ENCODE measurements at regions not wholly inside any gene's neighbourhood (a gene's known extent, or its start where the extent isn't known, plus 50 kb on each side); places are given as distances from the start of the nearest gene placed in this dataset.
"Not testable (repeated sequence)": the region's sequence is repeated elsewhere in the genome, so short reads cannot be mapped to it uniquely, and the experiment has no call there.

DNA sequence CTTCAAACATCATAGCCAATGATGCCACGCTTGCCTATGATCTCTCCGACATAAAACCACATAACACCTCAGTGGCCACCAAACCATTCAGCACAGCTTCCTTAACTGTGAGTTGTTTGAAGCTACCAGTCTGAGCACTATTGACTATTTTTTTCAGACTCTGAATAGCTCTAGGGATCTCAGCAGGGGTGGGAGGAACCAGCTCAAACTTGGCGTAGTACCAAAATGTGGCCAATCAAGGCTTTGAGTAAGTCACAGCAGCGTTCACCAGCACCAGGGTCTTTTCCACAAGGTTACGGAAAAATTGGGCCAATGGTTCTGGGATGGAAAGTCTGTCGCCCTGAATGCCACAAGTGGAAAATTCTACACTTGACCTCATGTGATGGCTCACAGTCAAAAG lies 70.6 kb downstream of the SMPDL3A start:
- no peak for DNase-seq (ENCODE audit: low read depth in 2 of 2)

DNA sequence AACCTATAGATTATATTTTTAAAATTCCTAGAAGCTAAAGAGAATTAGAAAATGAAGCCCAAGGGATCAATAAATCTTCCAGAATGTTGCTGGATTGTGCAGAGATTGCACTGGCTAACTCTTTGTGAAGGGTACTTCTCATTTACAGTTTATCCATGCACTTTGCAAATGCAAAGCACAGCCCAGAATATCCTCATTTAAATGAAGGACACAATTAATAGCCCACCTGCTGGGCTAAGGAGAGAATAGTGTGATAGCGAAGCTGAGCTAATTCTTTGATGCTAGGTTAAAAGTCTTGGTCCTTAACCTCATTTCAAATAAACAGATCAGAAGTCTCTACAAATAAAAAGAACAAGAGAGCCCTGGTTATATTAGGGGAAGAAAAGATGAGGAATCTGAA lies 72.5 kb downstream of the SMPDL3A start:
- no peak for DNase-seq (ENCODE audit: low read depth in 2 of 2)

DNA sequence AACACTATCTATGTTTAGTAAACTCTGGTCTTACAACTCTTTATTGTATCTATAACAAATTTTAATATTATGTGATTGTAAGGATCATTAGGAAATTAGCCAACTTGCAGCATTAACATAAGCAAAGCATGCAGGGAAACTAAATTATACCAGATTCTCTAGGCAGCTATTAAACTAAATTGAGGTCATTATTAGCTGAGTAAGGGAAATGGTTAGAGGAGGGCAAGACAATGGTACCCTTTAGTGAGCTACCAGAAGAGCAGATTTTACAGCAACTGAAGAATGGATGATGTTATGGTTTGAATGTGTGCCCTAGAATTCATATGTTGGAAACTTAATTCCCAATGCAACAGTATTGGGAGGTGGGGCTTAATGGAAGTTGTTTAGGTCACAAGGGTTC lies 79.1 kb downstream of the SMPDL3A start:
- no peak for DNase-seq (ENCODE audit: low read depth in 2 of 2)

DNA sequence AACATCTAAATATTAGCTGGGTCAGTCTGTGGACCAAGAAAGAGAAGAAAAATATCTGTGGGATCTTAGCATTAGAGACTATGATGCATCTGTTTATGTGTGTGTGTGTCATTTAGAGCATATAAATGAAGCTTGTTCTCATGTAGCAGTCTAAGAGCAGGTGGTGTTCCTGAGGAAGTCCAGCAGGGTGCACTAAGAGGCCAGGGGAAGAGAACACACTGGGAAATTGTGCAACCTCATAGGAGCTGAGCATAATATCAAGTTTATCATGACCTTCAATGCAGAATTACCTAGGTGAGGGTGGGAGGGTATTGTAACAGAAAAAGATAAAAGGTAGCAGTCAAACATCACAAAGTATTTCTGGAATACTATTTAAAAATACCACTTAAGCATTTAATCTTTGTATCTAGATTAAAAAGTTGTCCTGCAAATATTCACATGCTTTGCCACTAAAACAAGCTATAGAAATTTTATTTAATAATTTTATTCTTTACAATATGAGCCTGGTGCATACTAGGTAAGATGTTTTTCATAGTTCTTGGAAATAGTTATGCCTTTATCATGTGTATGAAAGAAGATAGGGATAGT lies 80.5 kb downstream of the SMPDL3A start:
- peak; percentile 54 to 65 for DNase-seq (ENCODE audit: low read depth in 2 of 2)

DNA sequence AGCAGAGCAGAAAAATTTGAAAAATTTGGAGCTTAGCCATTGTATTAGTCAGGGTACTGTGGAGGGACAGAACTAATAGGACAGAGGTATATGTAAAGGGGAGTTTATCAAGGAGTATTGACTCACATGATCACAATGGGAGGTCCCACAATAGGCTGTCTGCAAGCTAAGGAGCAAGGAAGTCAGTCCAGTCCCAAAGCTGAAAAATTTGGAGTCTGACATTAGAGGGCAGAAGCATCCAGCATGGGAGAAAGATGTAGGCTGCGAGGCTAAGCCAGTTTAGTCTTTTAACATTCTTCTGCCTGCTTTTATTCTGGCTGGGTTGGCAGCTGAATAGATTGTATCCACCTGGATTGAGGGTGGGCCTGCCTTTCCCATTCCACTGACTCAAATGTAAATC lies 82.0 kb downstream of the SMPDL3A start:
- no peak for DNase-seq (ENCODE audit: low read depth in 2 of 2)

DNA sequence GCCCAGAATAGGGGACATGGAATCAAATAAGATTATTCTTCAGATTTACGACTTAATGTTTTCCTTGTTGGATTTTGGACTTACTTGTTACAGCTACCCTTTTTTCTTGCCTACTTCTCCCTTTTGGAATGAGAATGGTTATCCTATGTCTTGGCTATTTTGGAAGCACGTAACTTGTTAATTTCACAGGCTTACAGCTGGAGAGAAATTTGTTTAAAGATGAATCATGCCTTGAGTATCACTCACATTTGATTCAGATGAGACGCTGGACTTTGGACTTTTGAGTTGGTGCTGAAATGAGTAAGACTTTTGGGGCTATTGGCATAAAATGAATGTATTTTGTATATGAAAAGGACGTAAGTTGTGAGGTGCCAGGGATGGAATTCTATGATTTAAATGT lies 83.3 kb downstream of the SMPDL3A start:
- DNase-seq (ENCODE audit: low read depth in 2 of 2): no peak

DNA sequence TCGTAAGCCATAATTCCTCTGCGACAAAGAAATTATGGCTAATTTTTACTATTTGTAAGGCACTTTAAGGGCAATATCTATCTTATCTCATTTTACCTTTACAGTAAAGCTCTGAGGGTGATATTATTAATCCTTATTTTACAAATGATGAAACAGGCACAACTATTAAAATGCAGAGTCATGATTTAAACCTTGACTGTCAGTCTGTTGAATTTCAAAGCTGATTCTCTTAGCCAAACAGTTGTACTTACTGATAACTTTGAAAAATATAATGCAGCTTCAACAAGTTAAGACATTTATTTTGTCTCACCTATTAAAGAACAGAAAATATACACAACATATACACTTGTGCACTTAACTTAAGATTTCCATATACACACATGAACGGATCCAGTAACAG lies 88.2 kb downstream of the SMPDL3A start:
- no peak for DNase-seq (ENCODE audit: low read depth in 2 of 2)

DNA sequence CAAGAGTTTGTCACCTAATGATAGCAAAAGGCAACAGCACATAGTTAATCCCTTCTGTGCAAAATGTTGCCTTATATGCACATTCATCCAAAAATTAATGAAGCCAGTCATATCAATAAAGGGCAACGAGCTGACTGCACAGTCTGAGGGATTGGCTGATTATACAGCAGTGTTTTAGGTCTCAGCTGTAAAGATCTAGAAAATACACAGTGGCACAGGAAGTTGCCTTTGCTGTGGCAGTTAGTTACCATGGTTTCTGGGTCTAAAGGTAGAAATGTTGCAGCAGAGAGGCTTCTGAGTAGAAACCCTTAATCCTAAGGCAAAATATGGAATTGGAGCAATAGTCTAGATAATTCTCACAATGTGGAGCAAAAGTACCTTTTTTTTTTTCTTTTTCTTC lies 89.7 kb downstream of the SMPDL3A start:
- no peak for DNase-seq (ENCODE audit: low read depth in 2 of 2)

DNA sequence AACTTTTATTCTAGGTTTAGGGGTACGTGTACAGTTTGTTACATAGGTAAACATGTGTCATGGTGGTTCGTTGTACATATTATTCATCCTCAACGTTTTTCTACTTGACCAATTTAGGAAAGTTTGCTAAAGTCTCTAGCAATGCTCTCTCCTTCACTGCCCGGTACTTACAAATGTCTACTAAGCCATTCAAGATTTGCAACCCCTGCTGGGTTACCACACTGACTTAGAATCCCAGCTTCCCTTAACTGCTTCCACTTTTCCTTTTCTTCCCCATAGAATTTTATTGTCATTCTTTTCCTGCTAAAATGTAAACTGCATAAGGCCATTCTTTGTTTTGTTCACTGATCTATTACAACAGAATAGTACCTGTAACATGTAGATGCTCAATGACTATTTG lies 97.4 kb downstream of the SMPDL3A start:
- no peak for DNase-seq (ENCODE audit: low read depth in 2 of 2)

DNA sequence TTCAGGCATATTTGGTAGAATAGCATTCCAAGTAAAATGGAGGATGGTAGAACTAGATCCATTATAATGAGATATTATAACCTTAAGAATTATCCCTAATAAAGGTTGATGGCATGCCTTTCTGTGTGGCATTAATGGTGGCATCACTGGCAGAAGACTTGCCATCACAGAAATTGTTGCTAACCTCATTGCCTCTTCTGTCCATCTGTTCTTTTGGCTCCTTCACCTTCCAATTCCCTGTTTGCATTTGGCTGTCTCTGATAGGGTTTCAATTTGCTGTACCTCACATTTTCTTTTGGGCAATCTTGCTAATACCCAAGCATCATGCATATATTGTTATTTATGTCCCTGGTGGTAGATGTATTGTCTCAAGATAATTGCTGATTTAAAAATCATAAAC lies 98.9 kb downstream of the SMPDL3A start:
- no peak for DNase-seq (ENCODE audit: low read depth in 2 of 2)

DNA sequence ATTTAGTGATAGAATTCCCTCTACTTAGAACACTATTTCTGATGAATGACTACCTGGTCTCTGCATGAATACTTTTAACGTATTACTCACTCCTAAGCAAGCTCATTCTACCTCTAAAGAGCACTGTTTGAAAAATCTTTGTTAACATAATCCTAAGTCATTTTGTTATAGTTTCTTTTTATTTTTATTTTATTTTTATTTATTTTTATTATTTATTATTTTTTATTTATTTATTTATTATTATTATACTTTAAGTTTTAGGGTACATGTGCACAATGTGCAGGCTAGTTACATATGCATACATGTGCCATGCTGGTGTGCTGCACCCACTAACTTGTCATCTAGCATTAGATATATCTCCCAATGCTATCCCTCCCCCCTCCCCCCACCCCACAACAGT lies 99.6 kb downstream of the SMPDL3A start:
- DNase-seq (ENCODE audit: low read depth in 2 of 2): not testable (repeated sequence)

DNA sequence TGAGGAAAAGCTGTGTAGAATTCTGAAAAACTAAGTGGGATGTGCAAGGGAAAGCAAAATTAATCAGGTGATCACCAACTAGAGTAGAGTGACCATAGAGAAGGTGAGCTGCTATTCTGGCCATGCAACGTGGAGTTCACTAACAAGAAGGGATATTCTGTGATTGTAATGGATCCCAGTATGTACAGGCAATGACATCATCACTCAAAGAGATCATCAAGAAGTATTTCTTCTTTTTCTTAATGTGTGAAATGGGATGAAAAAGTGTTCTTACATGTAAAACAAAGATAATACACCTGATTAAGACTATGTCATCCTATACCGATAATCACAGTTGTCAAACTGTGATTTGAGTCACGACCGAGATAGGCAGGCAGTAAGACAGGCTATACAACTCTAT lies 101.2 kb downstream of the SMPDL3A start:
- DNase-seq (ENCODE audit: low read depth in 2 of 2): no peak

DNA sequence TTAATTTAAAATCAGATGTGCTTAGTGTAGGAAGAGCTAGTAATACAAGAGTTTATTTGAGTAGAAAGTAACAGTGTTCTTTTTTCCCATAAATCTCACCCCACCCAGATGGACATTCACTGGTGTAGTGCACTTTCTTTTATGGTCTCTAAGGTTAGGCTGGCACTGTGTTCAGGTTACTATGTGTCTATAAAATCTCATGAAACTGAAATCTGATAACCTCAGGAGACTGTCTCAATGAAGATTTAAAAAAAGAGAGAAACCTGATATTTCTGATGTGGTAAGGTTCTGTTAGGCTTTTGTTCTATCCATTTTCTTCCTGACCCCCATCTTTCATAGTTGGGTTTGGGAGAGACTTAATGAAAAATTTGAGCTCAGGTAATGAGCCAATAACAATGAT lies 101.2 kb upstream of the CLVS2 start:
- DNase-seq (ENCODE audit: low read depth in 2 of 2): no peak

DNA sequence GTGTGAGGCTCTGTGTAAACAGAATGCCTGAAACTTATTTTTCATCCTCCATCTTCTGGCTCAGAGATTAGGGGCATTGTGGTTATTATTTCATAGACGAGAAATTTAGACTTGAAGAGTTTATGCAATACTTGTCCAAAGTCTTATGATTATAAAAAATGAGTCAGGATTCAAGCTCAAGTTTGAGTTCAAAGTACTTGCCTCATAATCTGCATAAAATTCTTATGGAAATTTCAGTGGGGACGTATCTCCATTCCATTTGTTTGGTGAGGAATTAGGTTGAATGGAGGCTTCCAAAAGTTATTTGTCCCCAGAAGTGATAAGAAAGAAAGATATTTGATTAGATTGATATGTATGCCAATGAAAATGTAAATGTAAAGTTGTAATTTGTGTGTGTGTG lies 93.7 kb upstream of the CLVS2 start:
- no peak for DNase-seq (ENCODE audit: low read depth in 2 of 2)

DNA sequence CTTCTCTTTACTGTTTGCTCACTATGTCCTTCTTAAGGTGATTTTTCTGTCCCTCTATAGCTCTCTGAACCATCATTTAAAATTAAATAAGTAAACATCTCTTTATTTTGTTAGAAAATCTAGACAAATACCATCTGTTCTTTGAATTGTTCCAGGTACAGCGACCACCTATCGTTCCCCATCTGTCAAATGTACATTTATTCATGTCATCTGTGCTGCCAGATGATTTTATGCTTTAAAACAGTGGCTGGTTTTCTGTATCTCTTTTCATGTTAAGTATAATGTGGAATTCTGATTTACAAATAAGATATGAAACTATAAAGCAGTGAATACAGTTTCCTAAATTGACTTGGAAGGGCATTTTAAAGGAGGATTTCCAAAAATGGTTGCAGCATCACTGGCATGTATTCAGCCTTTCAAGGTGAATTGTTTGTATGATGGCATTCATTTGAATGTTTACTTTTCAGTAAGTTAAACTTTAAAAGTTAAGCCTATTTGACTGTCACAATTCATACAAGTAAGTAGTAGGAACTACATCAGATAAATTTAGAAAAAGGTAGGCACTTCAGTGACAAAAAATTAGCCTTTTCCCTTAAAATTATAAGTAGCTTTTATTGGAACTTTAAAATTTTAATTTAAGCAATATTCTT lies 92.6 kb upstream of the CLVS2 start:
- no peak for DNase-seq (ENCODE audit: low read depth in 2 of 2)

DNA sequence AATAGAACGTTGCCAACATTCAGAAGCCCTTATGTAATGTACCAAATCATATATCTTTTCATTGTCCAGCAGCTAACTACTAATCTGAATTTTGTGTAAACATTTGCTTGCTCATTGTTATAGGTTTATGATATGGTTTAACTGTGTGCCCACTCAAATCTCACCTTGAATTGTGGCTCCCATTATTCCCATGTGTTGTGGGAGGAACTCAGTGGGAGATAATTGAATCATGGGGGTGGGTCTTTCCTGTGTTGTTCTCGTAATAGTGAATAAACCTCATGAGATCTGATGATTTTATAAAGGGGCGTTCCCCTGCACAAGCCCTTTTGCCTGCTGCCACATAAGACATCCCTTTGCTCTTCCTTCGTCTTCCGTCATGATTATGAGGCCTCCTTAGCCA lies 91.9 kb upstream of the CLVS2 start:
- DNase-seq (ENCODE audit: low read depth in 2 of 2): no peak

DNA sequence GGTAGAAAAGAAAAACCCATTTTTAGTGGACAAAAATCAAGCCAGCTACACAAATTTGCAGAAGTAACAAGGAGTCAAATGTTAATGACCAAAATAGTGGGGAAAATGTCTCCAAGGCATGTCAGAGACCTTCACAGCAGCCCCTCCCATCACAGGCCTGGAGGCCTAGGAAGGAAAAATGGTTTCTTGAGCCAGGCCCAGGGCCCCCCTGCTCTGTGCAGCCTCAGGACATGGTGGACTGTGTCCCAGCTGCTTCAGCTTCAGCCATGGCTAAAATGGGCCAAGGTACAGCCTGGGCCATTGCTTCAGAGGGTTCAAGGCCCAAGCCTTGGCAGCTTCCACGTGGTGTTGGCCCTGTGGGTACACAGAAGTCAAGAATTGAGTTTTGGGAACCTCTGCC lies 82.5 kb upstream of the CLVS2 start:
- no peak for DNase-seq (ENCODE audit: low read depth in 2 of 2)

DNA sequence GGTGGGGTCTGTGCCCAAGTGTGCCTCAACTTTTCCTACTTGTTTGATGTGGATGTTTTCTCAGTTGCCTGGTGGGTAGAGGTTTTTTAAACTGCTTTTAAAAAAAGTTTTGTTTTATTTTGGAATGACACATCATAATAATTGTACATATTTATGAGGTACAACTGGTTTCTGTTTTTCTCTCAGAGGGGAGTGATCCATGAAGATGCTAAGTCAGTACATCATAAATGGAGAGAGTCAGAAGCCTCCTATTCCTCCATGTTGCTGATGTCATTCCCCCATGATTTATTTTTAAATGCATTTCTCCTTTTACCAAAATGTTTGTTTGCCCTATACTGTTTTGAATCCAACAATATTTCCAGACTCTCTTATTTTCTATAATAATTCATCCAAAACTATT lies 77.3 kb upstream of the CLVS2 start:
- no peak for DNase-seq (ENCODE audit: low read depth in 2 of 2)

DNA sequence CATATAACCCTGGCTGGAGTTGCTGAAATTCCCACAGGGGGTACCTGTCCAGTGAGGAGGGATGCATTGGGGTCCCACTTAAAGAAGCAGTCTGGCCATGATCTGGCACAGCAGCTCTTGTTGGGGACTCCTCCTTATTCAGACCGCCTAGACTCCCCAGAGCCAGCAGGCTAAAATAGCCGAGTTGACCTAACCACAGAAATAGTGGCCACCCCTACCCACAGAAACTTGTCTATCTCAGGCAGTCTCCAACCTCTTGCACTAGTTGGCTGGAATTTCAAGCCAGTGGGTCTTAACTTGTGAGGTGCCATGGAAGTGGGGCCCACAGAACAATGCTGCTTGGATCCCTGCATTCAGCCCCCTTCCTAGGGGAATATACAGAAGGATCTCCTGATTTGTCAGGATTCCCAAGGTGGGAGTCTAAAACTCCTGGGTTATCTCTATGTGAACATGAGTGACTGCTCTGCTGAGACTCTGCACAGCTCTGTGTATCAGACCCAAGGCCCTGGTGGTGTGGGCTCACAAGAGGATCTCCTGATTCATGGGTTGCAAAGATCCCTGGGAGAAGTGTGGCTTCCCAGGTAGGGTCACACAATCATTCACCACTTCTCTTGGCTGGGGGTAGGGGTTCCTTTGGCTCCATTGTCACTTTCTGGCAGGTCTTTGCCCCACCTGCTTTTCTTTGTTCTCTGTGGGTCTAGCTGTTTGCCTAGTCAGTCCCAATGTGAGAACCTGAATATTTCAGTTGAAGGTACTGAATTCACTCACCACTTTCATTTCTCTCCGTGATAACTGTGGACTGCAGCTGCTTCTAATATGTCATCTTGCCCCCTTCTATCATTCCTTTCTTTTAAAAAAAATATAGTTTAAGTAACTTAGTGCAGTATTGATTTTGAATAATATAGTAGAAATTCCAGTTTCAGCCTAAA lies 65.5 kb upstream of the CLVS2 start:
- no peak for DNase-seq (ENCODE audit: low read depth in 2 of 2)

DNA sequence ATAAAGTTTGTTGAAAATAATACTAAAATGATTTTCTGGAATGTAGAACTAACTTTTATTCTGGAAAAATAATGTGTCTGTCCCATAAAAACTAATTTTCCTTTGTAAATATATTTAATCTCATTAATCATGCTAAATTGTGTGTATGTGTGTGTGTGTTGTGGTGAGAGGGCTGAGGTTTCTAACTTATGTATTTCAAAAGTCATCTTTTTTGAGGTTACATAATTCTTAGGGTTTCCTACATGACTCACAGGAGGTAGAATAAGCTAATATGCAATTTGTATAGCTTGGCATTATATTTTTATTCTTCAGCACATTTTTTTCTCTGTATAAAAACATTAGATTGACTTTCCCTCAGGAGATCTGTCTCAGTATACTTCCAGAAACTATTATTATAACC lies 64.1 kb upstream of the CLVS2 start:
- DNase-seq (ENCODE audit: low read depth in 2 of 2): no peak

DNA sequence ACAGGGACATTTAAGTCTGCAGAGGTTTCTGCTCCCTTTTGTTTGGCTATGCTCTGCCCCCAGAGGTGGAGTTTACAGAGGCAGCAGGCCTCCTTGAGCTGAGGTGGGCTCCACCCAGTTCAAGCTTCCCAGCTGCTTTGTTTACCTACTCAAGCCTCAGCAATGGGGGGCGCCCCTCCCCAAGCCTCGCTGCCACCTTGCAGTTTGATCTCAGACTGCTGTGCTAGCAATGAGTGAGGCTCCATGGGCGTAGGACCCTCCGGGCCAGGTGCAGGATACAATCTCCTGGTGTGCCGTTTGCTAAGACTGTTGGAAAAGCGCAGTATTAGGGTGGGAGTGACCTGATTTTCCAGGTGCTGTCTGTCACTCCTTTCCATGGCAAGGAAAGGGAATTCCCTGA lies 51.1 kb upstream of the CLVS2 start:
- not testable (repeated sequence) for DNase-seq (ENCODE audit: low read depth in 2 of 2)

All from lung microvascular endothelial cell (primary cell).